AG10803 (cell line): ENCODE measurements at regions not wholly inside any gene's neighbourhood (a gene's known extent, or its start where the extent isn't known, plus 50 kb on each side); places are given as distances from the start of the nearest gene placed in this dataset.

Experiments
- DNase-seq: peaks from one replicate; pipeline ENCODE4 v3.0.0; 2010; ENCODE audit warnings: low read depth
- H3K4me3 ChIP-seq: 2 replicates; pipeline ENCODE4 v1.5.1; 2011; ENCODE audit warnings: mild to moderate bottlenecking, low read length, control low read depth
- CTCF ChIP-seq: conservative IDR thresholded peaks from 2 replicates; pipeline ENCODE4 v1.5.1; 2011; ENCODE audit warnings: mild to moderate bottlenecking, low read length, control low read depth, inconsistent platforms

GRCh38 chr7:124482229-124482628, 283.4 kb downstream of the GPR37 start:
- TF ChIP-seq CTCF: no peak
- no peak overlapping the region for H3K4me3 ChIP-seq
- no peak for DNase-seq

GRCh38 chr7:124480821-124481290, 284.7 kb downstream of the GPR37 start:
- no peak for TF ChIP-seq CTCF
- no peak for DNase-seq
- no peak overlapping the region for H3K4me3 ChIP-seq

- no peak for TF ChIP-seq CTCF
- DNase-seq: no peak
Measured at GRCh38 chr7:124480036-124480820, 285.4 kb downstream of the GPR37 start.

GRCh38 chr7:124462249-124462648, 303.3 kb downstream of the GPR37 start:
- DNase-seq: peak; percentile 87
- no peak overlapping the region for H3K4me3 ChIP-seq
- no peak for TF ChIP-seq CTCF

More at GRCh38 chr7:124480036-124480820, 285.4 kb downstream of the GPR37 start:
- no peak overlapping the region for H3K4me3 ChIP-seq

GRCh38 chr7:124460555-124460954, 305.0 kb downstream of the GPR37 start:
- no peak for TF ChIP-seq CTCF
- H3K4me3 ChIP-seq: no peak overlapping the region
- no peak for DNase-seq

GRCh38 chr7:124460056-124460450, 305.5 kb downstream of the GPR37 start:
- no peak overlapping the region for H3K4me3 ChIP-seq
- TF ChIP-seq CTCF: no peak
- DNase-seq: no peak
